ENCODE measurements at regions not wholly inside any gene's neighbourhood (a gene's known extent, or its start where the extent isn't known, plus 50 kb on each side); places are given as distances from the start of the nearest gene placed in this dataset.

GRCh38 chr2:186042207-186043028 is 303.8 kb downstream of the FSIP2 start:
- no peaks in the 10 kb centered on the region for H3K27me3 ChIP-seq (ENCODE audit: insufficient read depth, low read length, poor library complexity)
- DNase-seq (no peak), ATAC-seq (ENCODE audit: insufficient read depth, low read depth) (no peak)
- H3K36me3 ChIP-seq (ENCODE audit: insufficient read depth, low read length), result no peaks in the 10 kb centered on the region
- H3K79me2 ChIP-seq (ENCODE audit: insufficient read depth, low read length), result no peaks in the 10 kb centered on the region
- no peak overlapping the region for H3K9ac ChIP-seq (ENCODE audit: low read depth, low read length)
- no peak overlapping the region for H3K4me3 ChIP-seq (ENCODE audit: low read depth in 1 of 2, low read length in 2 of 2)
- no peaks in the 10 kb centered on the region for H3K4me1 ChIP-seq (ENCODE audit: insufficient read depth, low read length)
- H2AFZ ChIP-seq (ENCODE audit: low read depth, low read length), result no peak overlapping the region
- H3K9me3 ChIP-seq (ENCODE audit: insufficient read depth, low read length, severe bottlenecking), result no peaks in the 10 kb centered on the region
- TF ChIP-seq CTCF (IDR thresholded peaks at IDR 0.05; ENCODE audit: borderline replicate concordance, extremely low read depth, low read length, poor library complexity, severe bottlenecking) (no peak), EZH2 (IDR thresholded peaks at IDR 0.05; ENCODE audit: borderline replicate concordance, low read depth, low read length, severe bottlenecking) (no peak)
- H4K20me1 ChIP-seq (ENCODE audit: insufficient read depth, low read length), result no peaks in the 10 kb centered on the region
- H3K4me2 ChIP-seq (ENCODE audit: insufficient read depth, low read length), result no peak overlapping the region
- H3K27ac ChIP-seq (ENCODE audit: low read length), result no peak overlapping the region

- TF ChIP-seq CTCF (IDR thresholded peaks at IDR 0.05; ENCODE audit: borderline replicate concordance, extremely low read depth, low read length, poor library complexity, severe bottlenecking), result no peak
- TF ChIP-seq EZH2 (IDR thresholded peaks at IDR 0.05; ENCODE audit: borderline replicate concordance, low read depth, low read length, severe bottlenecking), result no peak
Measured at GRCh38 chr2:186044761-186045160, 306.2 kb downstream of the FSIP2 start.

GRCh38 chr2:186052930-186053329 is 314.3 kb downstream of the FSIP2 start:
- Histone ChIP-seq H3K79me2 (ENCODE audit: insufficient read depth, low read length) (no peaks in the 10 kb centered on the region), H3K27me3 (ENCODE audit: insufficient read depth, low read length, poor library complexity) (no peaks in the 10 kb centered on the region), H3K36me3 (ENCODE audit: insufficient read depth, low read length) (no peaks in the 10 kb centered on the region), H3K4me1 (ENCODE audit: insufficient read depth, low read length) (no peaks in the 10 kb centered on the region), H3K9me3 (ENCODE audit: insufficient read depth, low read length, severe bottlenecking) (no peaks in the 10 kb centered on the region), H3K9ac (ENCODE audit: low read depth, low read length) (no peak overlapping the region), H3K27ac (ENCODE audit: low read length) (no peak overlapping the region), H3K4me3 (ENCODE audit: low read depth in 1 of 2, low read length in 2 of 2) (no peak overlapping the region), H3K4me2 (ENCODE audit: insufficient read depth, low read length) (no peak overlapping the region), H2AFZ (ENCODE audit: low read depth, low read length) (no peak overlapping the region), H4K20me1 (ENCODE audit: insufficient read depth, low read length) (no peaks in the 10 kb centered on the region)
- DNase-seq (no peak), ATAC-seq (ENCODE audit: insufficient read depth, low read depth) (no peak)
- TF ChIP-seq EZH2 (IDR thresholded peaks at IDR 0.05; ENCODE audit: borderline replicate concordance, low read depth, low read length, severe bottlenecking), result no peak
- no peak for TF ChIP-seq CTCF (IDR thresholded peaks at IDR 0.05; ENCODE audit: borderline replicate concordance, extremely low read depth, low read length, poor library complexity, severe bottlenecking)

More at GRCh38 chr2:186044761-186045160, 306.2 kb downstream of the FSIP2 start:
- Histone ChIP-seq H3K36me3 (ENCODE audit: insufficient read depth, low read length) (no peaks in the 10 kb centered on the region), H3K4me3 (ENCODE audit: low read depth in 1 of 2, low read length in 2 of 2) (no peak overlapping the region), H3K9ac (ENCODE audit: low read depth, low read length) (no peak overlapping the region), H3K4me1 (ENCODE audit: insufficient read depth, low read length) (no peaks in the 10 kb centered on the region), H3K4me2 (ENCODE audit: insufficient read depth, low read length) (no peak overlapping the region), H3K9me3 (ENCODE audit: insufficient read depth, low read length, severe bottlenecking) (no peaks in the 10 kb centered on the region), H4K20me1 (ENCODE audit: insufficient read depth, low read length) (no peaks in the 10 kb centered on the region), H3K27ac (ENCODE audit: low read length) (no peak overlapping the region), H3K79me2 (ENCODE audit: insufficient read depth, low read length) (no peaks in the 10 kb centered on the region), H3K27me3 (ENCODE audit: insufficient read depth, low read length, poor library complexity) (no peaks in the 10 kb centered on the region), H2AFZ (ENCODE audit: low read depth, low read length) (no peak overlapping the region)
- ATAC-seq (ENCODE audit: insufficient read depth, low read depth) (no peak), DNase-seq (no peak)

All from DND-41 (cell line).